ENCODE measurements at regions not wholly inside any gene's neighbourhood (a gene's known extent, or its start where the extent isn't known, plus 50 kb on each side); places are given as distances from the start of the nearest gene placed in this dataset.

GRCh38 chr2:2845806-2846315 lies 514.8 kb upstream of the MYT1L start:
- no peak for TF ChIP-seq CTCF (IDR thresholded peaks at IDR 0.05)
- no peak for TF ChIP-seq POLR2A (IDR thresholded peaks at IDR 0.05)

Measured in body of pancreas (tissue), 4 donors.